ENCODE measurements at regions not wholly inside any gene's neighbourhood (a gene's known extent, or its start where the extent isn't known, plus 50 kb on each side); places are given as distances from the start of the nearest gene placed in this dataset.
A peak's percentile ranks its signal among the peaks of the same experiment; 100 is the strongest.

DNA sequence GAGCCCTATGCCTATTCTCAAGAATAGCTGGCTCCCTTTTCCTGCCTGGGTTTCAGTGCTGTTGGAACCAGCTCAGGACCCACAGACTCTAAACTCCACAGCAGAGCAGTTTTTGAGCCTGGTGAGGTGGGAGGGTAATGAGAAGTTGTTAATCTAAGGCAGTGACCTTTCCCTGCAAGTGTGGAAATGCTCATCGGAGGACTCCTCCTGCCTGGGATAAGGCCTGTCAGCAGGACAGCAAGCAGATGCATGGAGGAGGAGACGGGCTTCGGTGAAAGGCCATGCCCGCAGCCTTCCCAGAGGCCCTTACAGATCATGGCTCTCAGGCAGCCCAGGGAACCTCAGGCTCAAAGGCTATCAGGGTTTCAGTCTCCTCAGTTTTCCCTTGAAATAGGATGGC lies 70.0 kb upstream of the SHISA3 start:
- peaks cover 0 to 3% of the 10 kb centered on the region in 2 donors for H3K4me1 ChIP-seq (ENCODE audit: control insufficient read depth in 2 of 2, insufficient read depth in 2 of 2, low read length in 2 of 2)
- H3K4me3 ChIP-seq (ENCODE audit: low read length in 2 of 2), result no peak overlapping the region
- H3K9me3 ChIP-seq (ENCODE audit: control insufficient read depth in 2 of 2, low read length in 2 of 2), result no peaks in the 10 kb centered on the region
- H3K27me3 ChIP-seq (ENCODE audit: control insufficient read depth in 2 of 2, insufficient read depth in 2 of 2, low read length in 2 of 2), result no peaks in the 10 kb centered on the region
- no peak overlapping the region for H3K27ac ChIP-seq (ENCODE audit: low read depth in 2 of 2, low read length in 2 of 2)
- no peak overlapping the region for H3K9ac ChIP-seq (ENCODE audit: low read depth in 1 of 2, low read length in 2 of 2)
- H3K36me3 ChIP-seq (ENCODE audit: control insufficient read depth in 2 of 2, insufficient read depth in 2 of 2, low read length in 2 of 2), result no peaks in the 10 kb centered on the region

- Histone ChIP-seq H3K9ac (ENCODE audit: low read depth in 1 of 2, low read length in 2 of 2) (no peak overlapping the region), H3K4me1 (ENCODE audit: control insufficient read depth in 2 of 2, insufficient read depth in 2 of 2, low read length in 2 of 2) (peaks cover 0 to 3% of the 10 kb centered on the region in 2 donors), H3K9me3 (ENCODE audit: control insufficient read depth in 2 of 2, low read length in 2 of 2) (no peaks in the 10 kb centered on the region), H3K36me3 (ENCODE audit: control insufficient read depth in 2 of 2, insufficient read depth in 2 of 2, low read length in 2 of 2) (no peaks in the 10 kb centered on the region), H3K27me3 (ENCODE audit: control insufficient read depth in 2 of 2, insufficient read depth in 2 of 2, low read length in 2 of 2) (no peaks in the 10 kb centered on the region), H3K4me3 (ENCODE audit: low read length in 2 of 2) (no peak overlapping the region), H3K27ac (ENCODE audit: low read depth in 2 of 2, low read length in 2 of 2) (peak overlapping the region in 1 of 2 donors; percentile 34)
Measured at GRCh38 chr4:42328978-42329377, 68.3 kb upstream of the SHISA3 start.

DNA sequence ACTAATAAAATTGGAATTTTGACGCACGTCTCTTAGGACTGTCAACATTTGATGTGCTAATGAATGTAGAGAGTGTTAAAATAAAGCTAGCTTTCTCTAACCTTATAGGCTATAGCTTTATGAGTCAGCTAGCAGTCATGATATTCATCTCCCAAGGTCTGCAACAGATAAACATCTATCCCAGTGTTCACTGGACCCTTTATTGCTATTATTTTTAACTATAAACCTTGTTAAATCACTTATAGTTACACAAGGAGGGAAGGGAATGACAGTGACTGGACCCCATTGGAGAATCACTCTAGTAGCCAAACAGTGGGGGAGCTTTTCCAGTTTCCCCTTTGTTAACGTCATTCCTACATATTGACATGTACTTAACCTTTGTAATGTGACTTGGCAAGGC lies 67.9 kb upstream of the SHISA3 start:
- Histone ChIP-seq H3K27ac (ENCODE audit: low read depth in 2 of 2, low read length in 2 of 2) (peak overlapping the region in 1 of 2 donors; percentile 34), H3K36me3 (ENCODE audit: control insufficient read depth in 2 of 2, insufficient read depth in 2 of 2, low read length in 2 of 2) (no peaks in the 10 kb centered on the region), H3K9ac (ENCODE audit: low read depth in 1 of 2, low read length in 2 of 2) (no peak overlapping the region), H3K4me1 (ENCODE audit: control insufficient read depth in 2 of 2, insufficient read depth in 2 of 2, low read length in 2 of 2) (peaks cover 0 to 3% of the 10 kb centered on the region in 2 donors), H3K4me3 (ENCODE audit: low read length in 2 of 2) (no peak overlapping the region), H3K27me3 (ENCODE audit: control insufficient read depth in 2 of 2, insufficient read depth in 2 of 2, low read length in 2 of 2) (no peaks in the 10 kb centered on the region), H3K9me3 (ENCODE audit: control insufficient read depth in 2 of 2, low read length in 2 of 2) (no peaks in the 10 kb centered on the region)

GRCh38 chr4:42330002-42330592 lies 67.2 kb upstream of the SHISA3 start:
- no peaks in the 10 kb centered on the region for H3K27me3 ChIP-seq (ENCODE audit: control insufficient read depth in 2 of 2, insufficient read depth in 2 of 2, low read length in 2 of 2)
- no peak overlapping the region for H3K9ac ChIP-seq (ENCODE audit: low read depth in 1 of 2, low read length in 2 of 2)
- no peaks in the 10 kb centered on the region for H3K36me3 ChIP-seq (ENCODE audit: control insufficient read depth in 2 of 2, insufficient read depth in 2 of 2, low read length in 2 of 2)
- H3K9me3 ChIP-seq (ENCODE audit: control insufficient read depth in 2 of 2, low read length in 2 of 2), result no peaks in the 10 kb centered on the region
- H3K27ac ChIP-seq (ENCODE audit: low read depth in 2 of 2, low read length in 2 of 2), result peak overlapping the region in 1 of 2 donors; percentile 34
- H3K4me1 ChIP-seq (ENCODE audit: control insufficient read depth in 2 of 2, insufficient read depth in 2 of 2, low read length in 2 of 2), result peaks cover 0 to 3% of the 10 kb centered on the region in 2 donors
- H3K4me3 ChIP-seq (ENCODE audit: low read length in 2 of 2), result no peak overlapping the region

GRCh38 chr4:42331040-42331439 lies 66.2 kb upstream of the SHISA3 start:
- H3K4me1 ChIP-seq (ENCODE audit: control insufficient read depth in 2 of 2, insufficient read depth in 2 of 2, low read length in 2 of 2), result peaks cover 0 to 3% of the 10 kb centered on the region in 2 donors
- H3K27ac ChIP-seq (ENCODE audit: low read depth in 2 of 2, low read length in 2 of 2), result peak overlapping the region in 1 of 2 donors; percentile 18
- H3K36me3 ChIP-seq (ENCODE audit: control insufficient read depth in 2 of 2, insufficient read depth in 2 of 2, low read length in 2 of 2), result no peaks in the 10 kb centered on the region
- H3K4me3 ChIP-seq (ENCODE audit: low read length in 2 of 2), result no peak overlapping the region
- H3K9me3 ChIP-seq (ENCODE audit: control insufficient read depth in 2 of 2, low read length in 2 of 2), result no peaks in the 10 kb centered on the region
- H3K27me3 ChIP-seq (ENCODE audit: control insufficient read depth in 2 of 2, insufficient read depth in 2 of 2, low read length in 2 of 2), result no peaks in the 10 kb centered on the region
- H3K9ac ChIP-seq (ENCODE audit: low read depth in 1 of 2, low read length in 2 of 2), result no peak overlapping the region

GRCh38 chr4:42331914-42332368 lies 65.3 kb upstream of the SHISA3 start:
- H3K27ac ChIP-seq (ENCODE audit: low read depth in 2 of 2, low read length in 2 of 2), result peak overlapping the region in 1 of 2 donors; percentile 42
- H3K27me3 ChIP-seq (ENCODE audit: control insufficient read depth in 2 of 2, insufficient read depth in 2 of 2, low read length in 2 of 2), result no peaks in the 10 kb centered on the region
- H3K9me3 ChIP-seq (ENCODE audit: control insufficient read depth in 2 of 2, low read length in 2 of 2), result no peaks in the 10 kb centered on the region
- no peaks in the 10 kb centered on the region for H3K36me3 ChIP-seq (ENCODE audit: control insufficient read depth in 2 of 2, insufficient read depth in 2 of 2, low read length in 2 of 2)
- H3K4me3 ChIP-seq (ENCODE audit: low read length in 2 of 2), result no peak overlapping the region
- no peak overlapping the region for H3K9ac ChIP-seq (ENCODE audit: low read depth in 1 of 2, low read length in 2 of 2)
- peaks cover 0 to 3% of the 10 kb centered on the region in 2 donors for H3K4me1 ChIP-seq (ENCODE audit: control insufficient read depth in 2 of 2, insufficient read depth in 2 of 2, low read length in 2 of 2)

DNA sequence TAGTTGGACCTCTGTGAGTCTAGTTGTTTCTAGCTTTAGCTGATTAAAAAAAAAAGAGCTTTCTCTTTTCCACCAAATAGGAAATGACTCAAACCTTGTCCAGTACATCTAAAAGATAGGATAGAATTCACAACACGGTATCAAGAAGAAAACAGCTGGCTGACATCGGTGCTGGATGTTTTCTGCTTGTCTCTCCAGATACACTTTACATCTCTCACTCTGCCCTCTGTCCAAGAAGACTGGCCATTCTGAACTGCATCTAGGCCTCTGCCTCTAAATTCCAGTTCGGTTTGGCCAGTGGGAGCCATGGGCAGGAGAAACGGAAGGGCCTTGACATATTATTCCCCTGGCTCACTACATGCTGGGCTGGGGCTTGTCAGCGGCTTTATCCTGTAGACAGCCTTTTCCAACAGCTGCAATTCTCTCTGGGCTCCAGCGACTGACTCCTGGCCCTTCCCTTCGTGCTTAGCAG lies 57.3 kb upstream of the SHISA3 start:
- Histone ChIP-seq H3K4me3 (ENCODE audit: low read length in 2 of 2) (no peak overlapping the region), H3K27ac (ENCODE audit: low read depth in 2 of 2, low read length in 2 of 2) (peak overlapping the region in 1 of 2 donors; percentile 13), H3K9me3 (ENCODE audit: control insufficient read depth in 2 of 2, low read length in 2 of 2) (no peaks in the 10 kb centered on the region), H3K9ac (ENCODE audit: low read depth in 1 of 2, low read length in 2 of 2) (no peak overlapping the region), H3K27me3 (ENCODE audit: control insufficient read depth in 2 of 2, insufficient read depth in 2 of 2, low read length in 2 of 2) (no peaks in the 10 kb centered on the region), H3K36me3 (ENCODE audit: control insufficient read depth in 2 of 2, insufficient read depth in 2 of 2, low read length in 2 of 2) (no peaks in the 10 kb centered on the region), H3K4me1 (ENCODE audit: control insufficient read depth in 2 of 2, insufficient read depth in 2 of 2, low read length in 2 of 2) (no peaks in the 10 kb centered on the region)

DNA sequence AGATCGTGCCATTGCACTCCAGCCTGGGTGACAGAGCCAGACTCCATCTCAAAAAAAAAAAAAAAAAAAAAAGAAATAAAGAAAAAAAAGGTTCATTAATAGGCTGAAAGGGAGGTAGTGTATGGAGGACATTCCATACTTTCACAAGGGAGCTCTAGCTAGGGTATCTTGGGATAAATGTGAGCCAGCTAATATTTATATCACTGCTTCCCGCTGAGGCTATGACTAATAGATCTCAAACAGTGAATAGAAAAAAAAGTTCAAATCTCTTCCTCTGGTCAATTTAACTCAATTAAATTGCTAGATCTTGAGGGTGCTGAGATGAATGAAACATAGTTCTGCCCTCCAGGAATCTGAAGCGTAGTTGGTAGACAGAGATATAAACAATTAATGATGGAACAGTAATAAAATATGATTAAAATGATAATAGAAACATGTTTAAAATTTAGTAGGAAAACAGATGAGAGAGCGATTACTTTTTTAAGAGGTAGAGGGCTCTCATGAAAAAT lies 55.7 kb upstream of the SHISA3 start:
- Histone ChIP-seq H3K9ac (ENCODE audit: low read depth in 1 of 2, low read length in 2 of 2) (no peak overlapping the region), H3K27ac (ENCODE audit: low read depth in 2 of 2, low read length in 2 of 2) (no peak overlapping the region), H3K4me3 (ENCODE audit: low read length in 2 of 2) (no peak overlapping the region), H3K27me3 (ENCODE audit: control insufficient read depth in 2 of 2, insufficient read depth in 2 of 2, low read length in 2 of 2) (no peaks in the 10 kb centered on the region), H3K4me1 (ENCODE audit: control insufficient read depth in 2 of 2, insufficient read depth in 2 of 2, low read length in 2 of 2) (no peaks in the 10 kb centered on the region), H3K9me3 (ENCODE audit: control insufficient read depth in 2 of 2, low read length in 2 of 2) (no peaks in the 10 kb centered on the region), H3K36me3 (ENCODE audit: control insufficient read depth in 2 of 2, insufficient read depth in 2 of 2, low read length in 2 of 2) (no peaks in the 10 kb centered on the region)

GRCh38 chr4:42342459-42342858 lies 54.8 kb upstream of the SHISA3 start:
- H3K27me3 ChIP-seq (ENCODE audit: control insufficient read depth in 2 of 2, insufficient read depth in 2 of 2, low read length in 2 of 2), result no peaks in the 10 kb centered on the region
- H3K9me3 ChIP-seq (ENCODE audit: control insufficient read depth in 2 of 2, low read length in 2 of 2), result no peaks in the 10 kb centered on the region
- H3K9ac ChIP-seq (ENCODE audit: low read depth in 1 of 2, low read length in 2 of 2), result no peak overlapping the region
- no peak overlapping the region for H3K27ac ChIP-seq (ENCODE audit: low read depth in 2 of 2, low read length in 2 of 2)
- H3K4me1 ChIP-seq (ENCODE audit: control insufficient read depth in 2 of 2, insufficient read depth in 2 of 2, low read length in 2 of 2), result no peaks in the 10 kb centered on the region
- H3K4me3 ChIP-seq (ENCODE audit: low read length in 2 of 2), result no peak overlapping the region
- no peaks in the 10 kb centered on the region for H3K36me3 ChIP-seq (ENCODE audit: control insufficient read depth in 2 of 2, insufficient read depth in 2 of 2, low read length in 2 of 2)

DNA sequence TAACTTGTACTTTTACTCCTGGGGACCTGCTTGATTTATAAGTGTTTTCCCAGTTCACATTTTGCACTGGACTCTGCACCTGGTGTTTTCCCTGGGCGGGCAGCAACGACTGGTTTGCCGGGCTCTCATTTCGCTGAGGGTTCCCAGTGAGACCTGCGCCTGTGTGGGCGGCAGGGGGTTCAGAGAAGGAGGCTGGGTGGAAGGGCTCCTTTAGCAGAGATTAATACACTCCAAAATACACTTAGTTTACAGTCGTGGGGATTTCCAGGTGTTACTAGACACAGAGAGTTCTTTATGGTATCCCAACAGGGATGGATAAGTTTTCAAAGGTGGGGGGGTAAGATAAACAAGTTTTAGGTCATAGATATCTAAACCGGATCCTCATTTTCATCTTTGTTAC lies 53.0 kb upstream of the SHISA3 start:
- H3K4me3 ChIP-seq (ENCODE audit: low read length in 2 of 2), result no peak overlapping the region
- no peaks in the 10 kb centered on the region for H3K4me1 ChIP-seq (ENCODE audit: control insufficient read depth in 2 of 2, insufficient read depth in 2 of 2, low read length in 2 of 2)
- H3K9me3 ChIP-seq (ENCODE audit: control insufficient read depth in 2 of 2, low read length in 2 of 2), result no peaks in the 10 kb centered on the region
- no peaks in the 10 kb centered on the region for H3K27me3 ChIP-seq (ENCODE audit: control insufficient read depth in 2 of 2, insufficient read depth in 2 of 2, low read length in 2 of 2)
- no peaks in the 10 kb centered on the region for H3K36me3 ChIP-seq (ENCODE audit: control insufficient read depth in 2 of 2, insufficient read depth in 2 of 2, low read length in 2 of 2)
- H3K27ac ChIP-seq (ENCODE audit: low read depth in 2 of 2, low read length in 2 of 2), result no peak overlapping the region
- H3K9ac ChIP-seq (ENCODE audit: low read depth in 1 of 2, low read length in 2 of 2), result no peak overlapping the region

Measured in mucosa of rectum (tissue), 2 donors.